GM12892 (cell line): ENCODE measurements at regions not wholly inside any gene's neighbourhood (a gene's known extent, or its start where the extent isn't known, plus 50 kb on each side); places are given as distances from the start of the nearest gene placed in this dataset.

ENCODE experiments used
- DNase-seq: peaks from one replicate; pipeline ENCODE4 v3.0.0; 2011; ENCODE audit not compliant: insufficient read length
- FAIRE-seq: peaks from 2 replicates; lab custom pipeline; 2011; peaks lifted over from hg19 to GRCh38; lab: Jason Lieb, UNC
- POLR2A ChIP-seq: IDR thresholded peaks from 2 replicates; pipeline ENCODE4 v1.6.1; 2011; ENCODE audit warnings: low read depth, low read length, control low read depth
- POLR2AphosphoS5 ChIP-seq: IDR thresholded peaks from 2 replicates; pipeline ENCODE4 v1.6.1; 2011; ENCODE audit warnings: low read depth, low read length, control low read depth
- TAF1 ChIP-seq: IDR thresholded peaks from 2 replicates; pipeline ENCODE4 v1.6.1; 2011; ENCODE audit warnings: low read depth, mild to moderate bottlenecking, control low read depth, low read length, borderline replicate concordance

DNA sequence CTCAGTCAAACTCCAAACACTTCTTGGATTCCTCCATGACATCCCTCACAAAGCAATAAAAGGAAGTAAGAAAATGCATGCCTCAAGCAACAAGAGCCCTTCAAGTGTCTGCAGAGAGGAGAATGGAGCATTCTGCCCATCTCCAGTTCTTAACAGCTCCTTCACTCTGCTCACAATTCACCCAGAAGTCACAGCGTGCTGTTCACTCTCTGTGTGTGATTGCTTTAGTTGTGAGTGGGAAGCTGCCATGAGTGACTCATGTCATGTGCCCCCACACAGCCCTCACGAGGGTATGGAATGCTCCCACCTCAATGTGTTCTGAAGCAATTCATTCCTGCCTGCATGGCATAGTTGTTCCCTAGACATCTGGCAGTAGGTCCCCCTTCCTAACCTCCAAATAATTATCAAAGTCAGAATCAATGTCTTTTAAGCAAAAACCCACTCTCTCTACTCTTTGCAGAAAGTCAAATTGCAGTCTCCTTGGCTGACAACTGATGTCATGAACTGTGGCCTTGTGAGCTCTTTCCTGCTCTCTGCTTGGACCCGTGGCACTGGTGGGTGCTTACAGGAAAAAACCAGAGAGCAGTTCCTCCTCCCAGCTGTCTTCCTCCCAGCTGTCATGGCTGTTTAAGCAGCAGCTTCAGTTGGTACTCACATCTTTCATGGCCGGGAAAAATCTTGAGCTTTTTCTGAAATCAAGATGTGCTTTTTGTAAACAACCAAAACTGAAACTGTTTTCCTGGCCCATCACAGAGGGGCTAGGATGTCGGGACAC is 112.1 kb upstream of the SPON1 start:
- TF ChIP-seq POLR2A (no peak), POLR2AphosphoS5 (no peak), TAF1 (no peak)
- FAIRE-seq (no peak), DNase-seq (no peak)

DNA sequence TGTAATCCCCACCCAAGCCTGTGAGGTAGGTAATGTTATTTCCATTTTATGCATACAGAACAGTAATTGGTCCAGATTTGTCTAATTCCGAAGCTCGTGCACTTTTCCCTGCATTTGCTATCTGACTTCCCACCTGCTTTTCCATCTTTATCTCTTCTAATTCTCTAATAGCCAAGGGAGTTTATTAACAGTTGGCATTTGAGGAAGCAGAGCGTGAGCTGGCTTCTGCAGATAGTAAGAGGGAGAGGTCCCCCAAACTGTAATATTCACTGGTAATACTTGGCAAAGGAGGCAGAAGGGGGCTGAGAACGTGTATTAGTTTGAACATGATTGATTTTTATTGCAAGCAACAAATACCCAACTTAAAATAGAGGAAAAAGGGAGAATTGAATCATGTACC is 110.8 kb upstream of the SPON1 start:
- no peak for TF ChIP-seq TAF1
- no peak for TF ChIP-seq POLR2AphosphoS5
- TF ChIP-seq POLR2A, result no peak
- FAIRE-seq (no peak), DNase-seq (no peak)

DNA sequence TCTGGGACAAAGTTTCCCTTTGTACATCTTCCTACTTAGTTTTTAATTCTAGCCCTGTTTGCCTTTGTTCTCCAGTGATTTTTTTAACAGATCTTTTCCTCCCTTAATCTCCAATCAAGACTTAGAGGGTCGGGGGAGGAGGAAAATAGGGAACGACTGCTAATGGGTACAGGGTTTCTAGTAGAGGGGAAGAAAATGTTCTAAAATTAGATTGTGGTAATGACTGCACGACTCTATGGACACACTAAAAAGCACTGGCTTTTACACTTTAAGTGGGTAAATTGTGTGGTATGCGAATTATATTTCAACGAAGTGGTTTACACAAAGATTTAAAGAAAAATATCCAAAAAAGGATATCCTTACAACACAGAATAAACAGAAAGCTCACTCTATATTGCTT is 110.0 kb upstream of the SPON1 start:
- FAIRE-seq (no peak), DNase-seq (no peak)
- TF ChIP-seq POLR2AphosphoS5, result no peak
- TF ChIP-seq TAF1, result no peak
- no peak for TF ChIP-seq POLR2A

DNA sequence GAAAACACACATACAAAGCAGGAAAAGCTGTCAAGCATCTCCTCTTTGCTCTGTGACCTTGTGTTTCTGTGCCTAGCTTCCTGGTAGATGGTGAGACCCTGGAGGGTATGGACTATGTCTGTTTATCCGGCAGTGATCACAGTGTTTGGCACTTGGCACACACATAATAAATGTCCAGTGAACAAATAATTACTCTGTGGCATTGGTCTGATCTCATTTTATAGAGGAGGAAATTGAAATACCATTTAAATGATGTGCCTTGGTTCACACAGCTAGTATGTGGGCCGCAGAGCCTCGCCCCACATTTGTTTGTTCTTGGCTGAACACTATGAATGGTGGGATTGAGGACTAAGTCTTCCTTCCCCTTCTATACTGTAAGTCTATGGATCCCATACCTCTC is 104.7 kb upstream of the SPON1 start:
- no peak for TF ChIP-seq TAF1
- no peak for TF ChIP-seq POLR2A
- FAIRE-seq (no peak), DNase-seq (no peak)

DNA sequence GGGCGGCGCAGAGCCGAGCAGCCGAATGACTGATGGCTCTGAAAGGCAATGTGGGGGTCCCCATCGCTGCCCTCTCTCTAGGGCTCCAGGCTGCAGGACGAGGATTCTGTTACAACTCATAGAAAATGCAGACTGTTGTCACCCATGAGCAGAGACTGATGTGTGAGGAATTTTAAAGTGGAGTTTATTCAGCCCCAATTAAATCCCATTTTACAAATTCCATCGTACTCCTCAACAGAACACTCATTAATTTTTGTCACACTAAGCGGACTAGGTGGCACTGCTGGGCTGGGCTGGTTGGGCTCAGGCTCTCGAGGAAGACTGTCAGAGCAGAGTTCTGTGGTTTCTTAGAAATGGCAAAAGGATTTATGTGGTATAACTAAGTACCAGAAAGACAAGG is 102.6 kb upstream of the SPON1 start:
- DNase-seq (no peak), FAIRE-seq (no peak)
- TF ChIP-seq TAF1 (no peak), POLR2A (no peak), POLR2AphosphoS5 (no peak)

DNA sequence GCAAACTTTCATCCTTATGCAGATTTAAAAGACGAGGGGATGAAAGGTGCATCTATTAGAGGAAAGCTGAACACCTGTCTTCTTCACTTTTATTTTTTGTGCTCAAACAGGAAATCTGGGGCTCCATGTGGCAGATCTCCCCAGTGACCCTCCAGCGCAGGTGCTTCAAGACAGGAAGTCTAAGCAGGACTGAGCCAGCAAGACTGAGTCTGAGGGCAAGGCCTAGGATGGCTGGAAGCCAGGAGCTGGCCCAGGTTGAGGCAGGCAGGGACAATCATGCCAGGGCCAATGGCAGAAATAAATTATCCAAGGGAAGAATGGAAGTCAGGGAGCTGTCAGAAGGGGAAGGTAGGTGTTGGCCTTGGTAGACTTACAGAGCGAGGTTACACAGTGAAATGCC is 101.1 kb upstream of the SPON1 start:
- no peak for FAIRE-seq
- TF ChIP-seq TAF1 (no peak), POLR2AphosphoS5 (no peak), POLR2A (no peak)
- no peak for DNase-seq

DNA sequence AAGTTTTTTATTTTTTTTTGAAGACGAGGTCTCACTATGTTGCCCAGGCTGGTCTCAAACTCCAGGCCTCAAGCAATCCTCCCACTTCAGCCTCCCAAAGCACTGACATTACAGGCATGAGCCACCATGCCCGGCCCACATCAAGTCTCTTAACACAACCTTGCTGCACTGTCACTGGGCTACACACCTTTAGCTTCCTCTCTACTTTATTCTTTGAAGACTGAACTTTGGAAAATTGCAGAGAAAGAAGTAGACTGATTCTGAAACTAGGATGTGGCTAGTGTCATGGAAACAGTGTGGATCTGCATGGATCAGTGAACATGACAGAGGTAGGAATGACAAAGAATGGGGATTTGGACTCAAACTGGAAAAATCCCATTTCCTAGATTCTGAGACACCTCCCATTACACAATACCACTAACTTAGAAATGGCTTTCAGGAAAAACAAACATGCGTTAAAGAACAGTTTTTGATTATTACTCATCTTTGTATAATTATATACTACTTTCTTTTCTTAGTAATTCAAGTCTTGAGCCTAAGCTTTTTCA is 99.6 kb upstream of the SPON1 start:
- FAIRE-seq (no peak), DNase-seq (no peak)
- TF ChIP-seq POLR2AphosphoS5, result no peak
- no peak for TF ChIP-seq POLR2A
- no peak for TF ChIP-seq TAF1

DNA sequence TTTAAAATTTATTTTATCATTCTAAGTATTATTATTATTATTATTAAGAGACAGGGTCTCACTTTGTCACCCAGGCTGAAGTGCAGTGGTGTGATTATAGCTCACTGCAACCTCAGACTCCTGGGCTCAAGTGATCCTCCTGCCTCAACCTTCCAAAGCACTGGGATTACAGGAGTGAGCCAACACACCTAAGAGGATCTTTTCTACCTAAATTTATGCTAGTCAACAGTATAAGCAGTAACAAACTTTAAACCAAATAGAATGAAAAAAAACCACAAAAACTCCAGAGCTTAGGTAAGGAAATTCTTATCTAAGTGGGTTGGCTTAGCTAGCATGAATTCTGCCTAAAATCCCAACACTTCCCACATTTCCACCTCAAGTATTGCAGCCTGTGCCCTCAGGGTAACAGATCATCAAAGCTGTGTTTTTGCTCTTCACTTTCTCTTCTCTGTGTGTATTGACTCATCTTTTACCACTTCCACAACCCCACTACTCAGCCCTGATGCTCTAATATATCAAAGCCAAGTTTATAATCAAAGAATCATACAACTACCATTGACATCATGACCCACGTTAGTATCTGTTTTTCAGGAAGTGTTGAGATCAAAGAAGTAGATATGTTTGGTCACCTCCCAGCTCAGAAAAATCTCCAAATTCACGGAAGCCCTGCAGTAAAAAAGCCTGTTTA is 93.7 kb upstream of the SPON1 start:
- no peak for DNase-seq
- no peak for FAIRE-seq
- TF ChIP-seq TAF1, result no peak
- TF ChIP-seq POLR2A, result no peak
- no peak for TF ChIP-seq POLR2AphosphoS5

DNA sequence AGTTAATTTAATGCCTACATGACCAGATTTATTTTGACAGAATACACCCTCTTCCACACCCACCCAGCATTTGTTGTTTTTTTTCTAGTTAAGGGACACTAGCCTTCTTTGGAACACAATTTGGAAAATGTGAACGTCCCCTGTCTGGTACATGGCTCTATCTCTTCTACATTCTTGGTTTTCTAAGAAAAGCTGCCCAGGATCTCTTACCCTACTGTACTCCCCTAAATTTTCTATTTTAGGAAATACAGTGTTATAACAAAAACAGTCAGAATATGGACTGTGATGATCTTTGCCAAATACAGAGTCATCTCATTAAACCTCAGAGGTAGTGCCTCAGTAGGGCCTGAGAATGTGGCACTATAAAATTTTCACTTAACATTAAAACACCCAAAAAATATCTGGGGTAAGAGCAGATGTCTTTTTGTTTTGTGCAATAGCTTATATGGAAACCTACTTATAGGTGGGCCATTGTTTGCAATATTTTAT is 93.1 kb upstream of the SPON1 start:
- no peak for DNase-seq
- no peak for FAIRE-seq
- TF ChIP-seq POLR2A, result no peak
- no peak for TF ChIP-seq TAF1
- no peak for TF ChIP-seq POLR2AphosphoS5

DNA sequence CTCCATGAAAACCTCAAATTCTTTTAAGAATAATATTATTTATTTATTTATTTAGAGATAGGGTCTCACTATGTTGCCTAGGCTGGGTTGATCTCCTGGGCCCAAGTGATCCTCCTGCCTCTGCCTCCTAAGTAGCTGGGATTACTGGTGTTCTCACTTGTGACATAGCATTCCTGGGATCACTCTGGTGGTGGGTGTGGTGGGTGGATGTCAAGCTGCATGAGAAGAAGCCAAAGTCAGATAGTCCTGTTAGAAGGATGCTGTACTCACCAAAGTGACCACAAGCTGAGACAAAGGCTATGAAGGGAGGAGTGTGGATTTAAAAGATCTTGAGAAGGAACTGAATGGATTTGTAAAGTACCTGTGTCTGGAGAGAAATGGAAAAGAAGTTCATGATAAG is 87.9 kb upstream of the SPON1 start:
- no peak for FAIRE-seq
- TF ChIP-seq POLR2A (no peak), POLR2AphosphoS5 (no peak), TAF1 (no peak)
- DNase-seq, result no peak

DNA sequence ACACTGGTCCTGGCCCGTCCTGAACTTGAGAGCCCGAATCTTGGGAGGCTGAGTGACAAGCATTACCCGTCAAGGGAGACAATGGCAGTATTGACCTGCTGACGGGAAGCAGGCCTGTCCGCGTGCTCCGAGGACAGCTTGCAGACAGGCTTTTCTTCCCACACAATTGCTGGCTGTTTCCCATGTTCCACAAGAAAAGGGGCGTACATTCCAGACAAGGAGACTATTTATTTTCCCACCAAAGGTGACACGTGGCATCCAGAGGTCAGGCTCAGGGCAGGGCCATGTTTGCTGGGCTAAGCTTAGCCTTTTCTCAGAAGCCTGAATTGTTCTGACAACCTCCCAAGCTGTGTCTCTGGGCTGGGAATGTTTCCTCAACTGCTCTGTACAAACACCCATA is 86.9 kb upstream of the SPON1 start:
- TF ChIP-seq POLR2A, result no peak
- TF ChIP-seq POLR2AphosphoS5, result no peak
- no peak for TF ChIP-seq TAF1
- no peak for FAIRE-seq
- DNase-seq, result no peak

DNA sequence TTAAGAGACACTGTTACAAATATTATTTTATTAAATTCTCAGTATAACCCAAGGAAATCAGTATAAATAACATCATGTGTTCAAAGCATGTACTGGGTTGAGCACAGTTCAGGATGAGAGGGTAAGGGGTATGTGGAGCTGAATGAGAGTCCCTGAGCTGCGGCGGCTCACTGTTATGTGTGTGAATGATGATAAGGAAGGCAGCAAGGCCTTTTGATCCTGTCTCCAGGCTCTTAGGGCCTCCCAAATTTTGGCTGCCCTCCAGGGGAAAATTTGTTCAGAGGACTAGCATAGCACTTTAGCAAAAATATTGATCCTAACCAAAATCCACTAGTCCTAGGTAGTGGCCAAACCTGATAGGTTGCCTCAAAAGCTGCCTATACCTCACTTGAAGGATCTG is 86.1 kb upstream of the SPON1 start:
- TF ChIP-seq POLR2AphosphoS5, result no peak
- TF ChIP-seq TAF1, result no peak
- DNase-seq (no peak), FAIRE-seq (no peak)

DNA sequence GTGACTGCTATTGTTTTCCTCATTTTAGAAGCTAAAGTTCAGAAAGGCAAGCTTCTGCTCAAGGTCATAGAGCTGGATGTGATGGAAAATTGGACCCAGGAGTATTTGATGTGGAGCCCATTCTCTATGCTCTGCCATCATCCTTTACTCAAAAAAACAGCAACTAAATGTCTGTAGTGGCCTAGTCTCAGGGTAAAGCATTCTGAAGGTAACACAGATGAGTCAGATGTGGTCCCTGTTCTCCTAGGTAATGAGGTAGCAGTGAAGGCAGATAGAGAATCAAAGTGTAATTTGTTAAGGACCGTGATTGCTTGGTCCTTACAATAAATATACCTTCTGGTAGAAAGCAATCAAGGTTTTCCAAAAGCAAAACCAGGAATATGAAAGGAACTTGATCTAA is 84.4 kb upstream of the SPON1 start:
- DNase-seq (no peak), FAIRE-seq (peak; percentile 24)
- no peak for TF ChIP-seq TAF1
- no peak for TF ChIP-seq POLR2AphosphoS5
- TF ChIP-seq POLR2A, result no peak
